GM21528 (cell line): ENCODE measurements at regions not wholly inside any gene's neighbourhood (a gene's known extent, or its start where the extent isn't known, plus 50 kb on each side); places are given as distances from the start of the nearest gene placed in this dataset.

Experiments used
- ATAC-seq: cut with Tn5 transposase; IDR thresholded peaks from one replicate; pipeline ENCODE4 v1.9.1; 2021; ENCODE audit warnings: mild to moderate bottlenecking, moderate library complexity; ENCODE audit not compliant: unreplicated experiment, low FRiP score

DNA sequence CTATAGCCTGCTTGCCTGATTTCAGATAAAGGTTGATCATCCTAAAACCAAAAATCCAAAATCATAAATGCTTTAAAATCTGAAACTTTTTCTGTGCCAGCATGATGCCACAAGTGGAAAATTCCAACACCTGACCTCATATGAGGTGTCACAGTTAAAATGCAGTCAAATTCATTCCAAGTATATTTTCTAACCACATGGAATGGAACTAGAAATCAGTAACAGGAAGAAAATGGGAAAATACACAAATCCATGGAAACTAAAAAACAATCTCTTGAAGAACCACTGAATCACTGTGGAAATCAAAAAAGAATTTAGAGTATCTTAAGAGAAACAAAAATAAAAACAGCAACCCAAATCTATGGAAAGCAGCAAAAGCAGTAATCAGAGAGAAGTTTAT, 297.5 kb upstream of the COX7C start:
- no peak for ATAC-seq

DNA sequence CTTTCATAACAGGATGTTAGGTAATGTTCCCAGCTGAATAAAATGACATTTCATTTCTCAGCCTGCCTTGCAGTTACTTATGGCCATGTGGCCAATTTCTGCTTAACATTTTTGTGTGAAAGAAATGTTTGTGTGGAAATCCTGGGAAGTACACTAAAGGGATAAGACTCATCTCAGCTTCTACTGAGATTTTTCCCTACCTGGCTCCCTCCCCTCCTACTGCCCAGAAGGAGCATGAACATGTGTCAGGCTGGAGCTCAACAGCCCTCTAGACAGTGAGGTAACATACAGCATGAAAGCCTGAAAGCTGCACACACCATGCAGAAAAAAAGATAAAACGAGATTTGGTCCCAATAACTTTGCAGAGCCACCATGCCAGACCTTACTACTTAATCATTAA, 288.4 kb upstream of the COX7C start:
- no peak for ATAC-seq

DNA sequence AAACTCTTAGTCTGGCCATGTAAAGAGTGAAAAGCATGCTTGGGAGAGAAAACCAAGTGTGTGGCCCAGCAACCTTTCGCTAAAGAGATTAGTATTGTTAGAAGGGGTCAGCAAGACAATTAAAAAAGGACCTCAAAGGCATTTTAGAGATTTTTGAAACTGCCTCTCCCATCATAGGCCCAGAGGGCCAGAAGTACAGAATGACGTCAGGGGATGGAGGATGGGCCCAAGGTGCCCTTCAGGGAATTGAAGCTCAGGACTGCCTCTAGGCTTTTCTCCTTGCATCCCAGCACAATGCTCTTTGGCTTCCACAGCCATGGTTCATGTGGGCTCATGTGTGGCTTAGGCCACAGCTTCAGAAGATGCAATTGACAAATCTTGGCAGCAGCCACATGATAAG, 287.0 kb upstream of the COX7C start:
- no peak for ATAC-seq

DNA sequence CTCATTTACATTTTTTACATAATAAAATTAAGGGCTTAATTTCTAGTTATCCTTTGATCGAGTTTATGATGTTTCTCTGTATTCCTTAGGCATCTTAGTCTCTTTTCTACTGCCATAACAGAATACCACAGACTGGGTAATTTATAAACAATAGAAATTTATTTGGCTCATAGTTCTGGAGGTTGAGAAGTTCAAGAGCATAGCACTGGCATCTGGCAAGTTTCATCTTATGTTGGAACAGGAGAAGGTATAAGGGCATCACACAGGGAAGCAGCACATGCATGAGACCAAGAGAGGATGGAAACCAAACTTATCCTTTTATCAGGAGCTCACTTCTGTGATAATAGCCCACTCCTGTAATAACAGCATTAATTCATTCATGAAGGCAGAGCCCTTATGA, 284.9 kb upstream of the COX7C start:
- no peak for ATAC-seq

DNA sequence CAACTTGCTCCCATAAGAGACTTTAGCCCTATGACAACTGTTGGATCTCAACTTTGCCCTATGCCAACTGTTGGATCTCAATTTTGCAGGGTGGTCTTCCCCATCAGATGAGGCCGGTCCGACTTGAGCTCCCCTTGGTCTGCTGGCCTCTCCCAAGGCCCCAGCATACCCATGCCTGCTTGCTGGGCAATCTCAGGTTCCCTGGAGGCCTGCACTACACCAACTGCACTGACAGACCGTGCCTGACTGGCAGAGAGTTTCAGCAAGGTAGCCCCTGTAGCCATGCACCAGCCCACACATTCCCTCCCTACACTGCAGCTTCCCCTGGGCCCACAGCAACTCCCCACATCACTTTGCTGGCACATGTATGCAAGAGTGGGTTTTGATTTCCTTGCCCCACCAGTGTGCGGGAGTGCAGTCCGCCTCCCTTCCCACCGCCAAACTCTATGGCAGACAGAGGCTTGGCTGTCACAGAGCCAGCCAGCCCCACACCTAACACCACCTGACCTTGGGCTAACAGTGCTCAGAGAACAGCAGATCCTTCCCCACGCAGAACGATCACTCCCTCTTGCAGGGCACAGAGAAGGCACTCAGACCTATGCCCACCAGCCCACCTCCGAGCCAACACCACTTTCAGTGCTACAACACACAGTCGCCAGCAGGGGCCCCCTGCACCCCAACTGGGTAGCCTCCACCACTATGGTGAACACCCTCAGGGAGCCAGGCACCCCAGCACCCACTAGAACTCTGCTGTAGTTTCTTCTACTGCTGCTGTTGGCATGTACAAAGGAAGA, 279.9 kb upstream of the COX7C start:
- no peak for ATAC-seq

DNA sequence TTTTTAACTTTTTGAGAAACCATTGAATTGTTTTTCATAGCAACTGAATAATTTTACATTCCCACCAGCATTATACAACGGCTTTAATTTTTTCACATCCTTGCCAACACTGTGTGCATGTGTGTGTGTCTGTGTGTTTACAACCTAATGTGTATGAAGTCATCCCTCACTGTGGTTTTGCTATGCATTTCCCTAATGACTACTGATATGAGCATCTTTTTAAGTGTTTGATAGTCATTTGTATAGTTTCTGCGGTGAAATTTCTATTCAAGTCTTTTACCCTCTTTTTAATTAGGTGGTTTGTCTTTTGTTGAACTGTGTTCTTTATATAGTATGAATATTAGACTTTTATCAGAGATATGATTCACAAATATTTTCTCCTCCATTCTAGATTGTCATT, 263.1 kb upstream of the COX7C start:
- no peak for ATAC-seq

DNA sequence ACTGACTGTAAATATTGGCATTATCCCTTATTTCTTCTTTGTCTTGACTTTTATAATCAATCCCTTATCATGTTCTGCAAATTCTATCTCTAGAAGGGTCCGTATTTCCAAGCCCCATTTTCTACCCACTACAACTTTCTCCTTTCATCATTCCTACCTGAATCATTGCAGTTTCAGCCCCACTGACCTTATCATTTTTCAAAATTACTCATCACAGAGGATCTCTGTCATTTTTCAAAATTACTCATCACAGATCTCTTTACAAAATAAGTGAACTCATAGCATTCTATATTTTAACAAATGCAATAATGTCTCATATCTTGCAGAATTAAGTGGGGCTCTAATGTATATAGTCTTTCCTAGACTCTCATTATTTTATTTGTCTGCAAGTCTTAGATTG, 256.9 kb upstream of the COX7C start:
- ATAC-seq: no peak

DNA sequence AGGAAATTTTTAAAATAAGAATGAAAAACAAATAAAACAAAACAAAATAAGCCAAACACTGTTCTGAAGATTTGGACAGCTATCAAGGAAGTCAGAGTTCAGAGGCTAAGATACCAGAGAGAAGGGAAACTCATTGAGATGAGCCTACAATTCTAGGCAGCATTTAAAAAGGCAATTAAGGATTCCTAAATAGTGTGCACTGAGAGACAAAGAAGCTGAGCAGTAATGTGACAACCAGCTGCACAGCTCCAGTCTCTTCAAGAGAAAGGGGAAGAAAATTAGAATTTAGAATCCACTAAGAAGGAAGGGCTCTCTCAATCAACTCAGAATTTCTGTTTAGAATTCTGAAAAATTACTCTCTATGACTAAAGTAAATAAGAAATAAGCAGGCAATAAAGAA, 246.7 kb upstream of the COX7C start:
- no peak for ATAC-seq

DNA sequence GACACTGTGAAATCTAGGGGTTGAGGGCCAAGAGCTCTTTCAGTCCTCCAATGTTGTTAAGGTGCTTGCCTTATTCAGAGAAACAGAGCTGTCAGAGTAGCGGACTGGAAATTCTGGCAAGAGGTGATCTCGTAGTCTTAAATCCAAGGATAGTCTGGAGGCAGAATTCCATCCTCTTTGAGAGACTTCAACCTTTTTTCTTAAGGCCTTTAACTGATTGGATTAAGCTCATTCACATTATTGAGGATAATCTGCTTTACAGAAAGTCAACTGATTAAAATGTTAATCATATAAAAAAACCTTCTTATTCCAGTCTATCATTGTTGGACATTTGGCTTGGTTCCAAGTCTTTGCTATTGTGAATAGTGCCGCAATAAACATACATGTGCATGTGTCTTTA, 243.1 kb upstream of the COX7C start:
- ATAC-seq: no peak

DNA sequence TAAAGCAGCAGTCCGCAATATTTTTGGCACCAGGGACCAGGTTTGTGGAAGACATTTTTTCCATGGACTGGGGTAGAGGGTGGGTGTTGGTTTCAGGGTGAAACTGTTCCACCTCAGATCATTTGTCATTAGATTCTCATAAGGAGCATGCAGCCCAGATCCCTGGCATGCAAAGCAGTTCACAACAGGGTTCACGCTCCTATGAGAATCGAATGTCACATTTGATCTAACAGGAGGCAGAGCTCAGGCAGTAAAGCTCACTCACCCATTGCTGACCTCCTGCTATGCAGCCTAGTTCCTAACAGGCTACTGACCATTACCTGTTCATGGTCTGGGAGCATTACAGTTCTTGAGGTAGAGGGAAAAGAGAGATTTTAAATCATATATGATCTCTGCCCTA, 241.5 kb upstream of the COX7C start:
- no peak for ATAC-seq

DNA sequence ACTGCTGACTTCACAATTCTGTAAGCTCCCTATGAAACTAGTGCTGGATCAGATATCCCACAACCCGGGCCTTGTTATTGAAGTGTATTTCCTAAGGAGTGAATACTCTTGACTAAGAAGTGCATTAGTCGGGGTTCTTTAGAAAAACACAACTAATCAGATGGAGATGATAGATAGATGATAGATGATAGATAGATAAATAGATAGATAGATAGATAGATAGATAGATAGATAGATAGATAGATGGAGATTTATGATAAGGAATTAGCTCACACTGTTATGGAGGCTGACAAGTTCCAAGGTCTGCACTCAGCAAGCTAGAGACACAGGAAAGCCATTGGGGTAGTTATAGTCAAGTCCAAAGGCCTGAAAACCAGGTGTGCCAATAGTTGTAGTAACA, 214.6 kb upstream of the COX7C start:
- no peak for ATAC-seq

DNA sequence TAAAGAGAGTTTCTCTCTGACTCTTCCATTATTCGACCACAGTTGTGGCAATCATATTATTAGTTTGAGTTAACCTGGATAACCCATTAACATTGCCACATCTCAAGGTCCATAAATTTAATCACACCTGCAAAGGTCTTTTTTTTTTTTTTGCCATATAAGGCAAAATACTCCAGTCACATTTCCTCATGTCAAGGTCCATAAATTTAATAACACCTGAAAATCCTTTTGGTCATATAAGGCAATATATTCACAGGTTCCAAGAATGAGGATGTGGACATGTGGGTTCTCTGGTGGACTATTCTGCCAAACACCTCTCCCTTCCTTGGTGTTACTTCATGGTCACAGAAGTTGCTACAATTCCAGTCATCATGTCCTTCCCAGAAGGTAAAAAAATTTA, 213.5 kb upstream of the COX7C start:
- no peak for ATAC-seq

DNA sequence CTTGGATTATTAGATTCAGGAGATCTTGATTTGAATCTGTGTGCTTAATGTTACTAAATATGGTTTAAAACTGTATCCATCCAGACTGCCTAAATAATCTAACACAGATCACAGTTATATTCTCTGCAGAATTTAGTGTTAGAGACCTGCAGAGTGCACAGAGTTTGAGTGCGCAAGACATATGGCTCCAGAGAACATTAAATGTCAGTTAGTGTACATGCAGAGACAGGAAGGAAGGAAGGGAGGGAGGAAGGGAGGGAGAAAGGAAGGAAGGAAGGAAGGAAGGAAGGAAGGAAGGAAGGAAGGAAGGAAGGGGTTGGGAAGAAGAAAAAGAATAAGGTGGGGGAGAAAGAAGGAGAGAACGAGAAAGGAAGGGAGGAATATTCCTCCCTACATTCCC, 210.0 kb upstream of the COX7C start:
- no peak for ATAC-seq

DNA sequence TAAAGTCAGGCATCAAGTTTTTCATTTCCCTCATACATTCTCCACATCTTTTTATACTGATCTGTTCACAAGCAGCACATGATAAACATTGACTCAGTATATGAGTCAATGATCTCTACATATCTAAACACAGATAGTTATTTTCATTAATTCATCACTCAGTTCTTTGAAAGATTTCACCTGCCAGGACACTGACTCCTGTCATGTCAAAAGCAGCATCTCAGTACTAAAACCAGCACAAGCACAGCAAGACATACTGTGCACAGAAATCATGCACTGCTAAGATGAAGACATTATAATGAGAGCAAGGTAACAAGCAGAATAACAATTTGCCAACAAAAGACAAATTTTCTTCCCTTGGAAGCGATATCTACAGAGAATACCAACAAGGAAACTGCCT, 206.1 kb upstream of the COX7C start:
- ATAC-seq: no peak

DNA sequence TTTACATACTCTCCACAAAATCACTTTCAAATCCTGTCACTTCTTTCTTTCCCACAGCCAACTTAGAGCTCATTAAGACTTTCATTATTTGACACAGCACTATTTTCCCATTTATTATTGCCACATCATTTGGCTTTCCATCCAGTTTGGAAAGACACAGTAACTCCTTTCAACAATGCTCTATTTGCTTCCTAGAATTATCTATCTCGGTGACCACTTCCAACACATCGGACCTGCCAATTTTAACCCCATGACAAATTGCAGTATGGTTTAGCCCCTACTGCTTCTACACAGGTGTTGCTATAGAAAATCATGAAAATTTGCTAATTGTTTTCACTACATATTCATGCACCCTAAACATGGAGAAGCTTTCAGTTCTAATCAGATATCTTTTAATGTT, 190.6 kb upstream of the COX7C start:
- no peak for ATAC-seq

DNA sequence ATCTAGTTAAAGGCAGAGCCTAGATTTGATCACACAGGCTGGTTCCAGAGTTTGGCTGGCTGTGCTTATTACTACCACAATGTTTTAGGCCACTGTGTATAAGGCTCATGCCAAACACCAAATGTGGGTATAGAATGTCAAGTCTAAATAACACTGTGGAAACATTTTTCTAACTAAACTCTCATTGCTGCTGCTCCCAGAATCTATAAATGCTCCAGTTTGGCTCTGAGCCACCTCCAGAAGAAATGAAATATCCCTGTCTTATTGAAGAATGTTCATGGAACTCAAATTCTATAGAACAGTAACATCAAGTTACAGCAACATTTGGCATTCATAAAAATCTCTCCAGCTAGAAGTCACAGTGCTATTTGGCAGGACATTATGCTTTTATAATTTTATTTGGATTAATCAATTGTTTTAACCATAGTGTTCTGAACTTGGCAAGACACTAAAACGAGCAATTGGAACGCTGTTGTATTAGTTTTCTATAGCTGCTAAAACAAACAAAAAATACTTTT, 178.1 kb upstream of the COX7C start:
- no peak for ATAC-seq

DNA sequence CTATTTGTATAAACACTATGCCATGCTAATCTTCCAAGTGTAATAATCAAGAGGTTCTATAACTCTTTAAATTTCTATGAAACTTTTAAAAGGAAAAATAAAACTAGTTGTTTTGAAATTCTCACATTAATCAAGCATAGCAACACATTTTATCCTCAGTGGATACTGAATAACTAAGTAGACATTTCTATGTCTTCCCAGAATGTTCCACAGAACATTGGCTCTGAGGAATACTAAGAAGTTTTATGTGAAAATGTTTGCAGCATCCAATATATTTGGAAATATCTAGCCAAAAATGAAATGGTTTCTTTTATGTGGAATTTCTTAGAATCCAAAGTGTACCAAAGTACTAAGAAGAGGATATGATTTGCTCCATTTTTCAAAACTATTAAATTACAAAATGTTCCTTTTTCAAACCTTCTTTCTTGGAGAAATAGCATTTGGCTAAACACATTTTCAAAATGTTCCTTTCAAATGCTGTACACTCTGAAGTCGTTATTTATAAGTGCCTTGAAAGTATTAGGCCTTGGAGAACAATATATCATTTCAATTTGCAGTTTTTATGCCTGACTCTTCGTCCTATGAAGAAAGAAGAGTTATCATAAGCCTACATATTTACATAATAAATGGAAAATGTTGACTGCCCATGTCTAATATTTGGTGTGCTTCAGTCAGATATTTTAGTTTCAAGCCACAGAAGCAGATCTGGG, 175.6 kb upstream of the COX7C start:
- ATAC-seq: no peak

DNA sequence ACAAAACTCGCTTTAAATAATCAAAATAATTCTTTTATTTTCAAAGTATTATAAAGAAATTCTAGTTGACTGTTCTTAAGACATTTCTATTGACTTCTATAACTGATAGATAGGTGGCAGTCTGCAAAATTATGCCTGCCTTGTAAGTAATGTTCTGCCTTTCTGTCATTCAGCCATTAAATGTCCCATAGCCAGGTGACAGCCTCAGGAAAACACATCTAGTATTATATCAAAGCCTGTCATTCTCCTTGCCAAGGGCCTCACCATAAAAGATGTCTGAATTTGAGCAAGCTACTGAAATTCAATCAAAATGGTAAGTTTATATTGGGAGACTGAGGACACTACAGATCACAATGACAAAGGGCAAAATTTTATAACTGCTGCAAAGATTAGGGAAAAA, 170.4 kb upstream of the COX7C start:
- ATAC-seq: no peak

DNA sequence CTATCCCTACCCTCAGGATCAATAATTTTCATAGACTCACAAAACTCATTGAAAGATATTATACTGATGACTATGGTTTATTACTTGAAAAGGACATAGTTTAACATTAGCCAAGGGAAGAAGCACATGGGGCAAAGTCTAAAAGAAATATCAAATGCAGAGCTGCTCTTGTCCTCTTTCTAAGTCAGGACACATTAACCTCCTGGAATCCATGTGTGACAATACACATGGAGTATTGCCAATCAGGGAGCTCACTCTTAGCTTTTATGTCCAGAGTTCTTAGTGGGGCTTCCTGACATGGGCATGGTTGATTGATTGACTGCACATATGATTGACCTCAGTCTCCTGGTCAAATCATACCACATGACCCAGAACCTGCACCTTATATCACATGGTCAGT, 165.5 kb upstream of the COX7C start:
- no peak for ATAC-seq

DNA sequence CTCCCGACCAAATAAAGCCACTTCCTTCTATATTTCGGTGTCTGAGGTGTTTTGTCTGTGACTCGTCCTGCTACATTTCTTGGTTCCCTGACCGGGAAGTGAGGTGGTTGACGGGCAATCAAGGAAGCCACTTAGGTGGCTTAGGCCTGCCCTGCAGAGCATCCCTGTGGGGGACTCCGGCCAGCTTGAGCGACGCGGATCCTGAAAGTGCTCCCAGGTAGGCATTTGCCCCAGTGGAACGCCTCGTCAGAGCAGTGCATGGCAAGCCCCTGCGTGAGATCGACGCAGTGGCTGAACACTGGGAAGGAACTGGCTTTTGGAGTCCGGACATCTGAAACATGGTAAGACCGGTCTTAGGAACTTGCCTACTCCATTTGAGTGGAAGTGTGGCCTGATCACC, 157.2 kb upstream of the COX7C start:
- ATAC-seq: no peak

DNA sequence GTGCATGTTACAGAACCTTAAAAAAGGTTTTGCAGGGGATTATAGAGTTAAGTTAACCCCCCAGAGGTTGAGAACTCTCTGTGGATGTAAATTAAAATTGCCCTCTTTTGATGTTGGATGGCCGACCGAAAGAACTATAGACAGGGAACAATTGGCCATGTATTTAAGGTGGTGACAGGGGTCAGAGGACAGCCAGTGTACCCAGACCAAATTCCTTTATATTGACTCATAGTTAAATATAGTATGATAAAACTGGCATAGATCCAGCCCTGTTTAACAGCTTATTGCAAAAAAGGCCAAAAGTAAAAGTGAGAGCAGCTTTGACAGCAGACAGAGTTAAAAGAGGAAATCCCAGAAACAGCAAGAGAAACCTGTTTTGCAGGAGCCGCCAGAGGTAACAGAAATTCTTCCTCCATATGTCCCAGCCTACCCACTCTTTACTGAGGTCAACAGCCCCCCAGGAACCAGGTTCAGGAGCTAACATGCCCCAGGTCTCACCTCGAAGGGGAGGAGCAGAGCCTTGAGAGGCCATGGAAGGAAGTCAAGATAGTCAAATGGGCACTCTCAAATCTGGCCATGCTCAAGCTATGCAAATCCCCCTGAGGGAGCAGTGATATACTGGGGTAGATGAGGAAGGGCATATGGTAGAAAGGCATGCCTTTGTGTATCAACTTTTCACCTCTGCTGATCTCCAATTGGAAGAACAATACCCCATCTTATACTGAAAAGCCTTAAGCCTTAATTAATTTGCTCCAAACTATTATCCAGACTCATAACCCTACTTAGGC, 156.4 kb upstream of the COX7C start:
- ATAC-seq: no peak
